ENCODE measurements at regions not wholly inside any gene's neighbourhood (a gene's known extent, or its start where the extent isn't known, plus 50 kb on each side); places are given as distances from the start of the nearest gene placed in this dataset.

GRCh38 chrX:100479329-100479728, 69.3 kb upstream of the PCDH19 start:
- H3K4me3 ChIP-seq: no peak overlapping the region
- no peaks in the 10 kb centered on the region for H3K27me3 ChIP-seq
- no peaks in the 10 kb centered on the region for H3K9me3 ChIP-seq
- no peaks in the 10 kb centered on the region for H3K4me1 ChIP-seq
- no peak overlapping the region for H3K27ac ChIP-seq
- no peak for TF ChIP-seq CTCF (IDR thresholded peaks at IDR 0.05)
- TF ChIP-seq POLR2A (IDR thresholded peaks at IDR 0.05): no peak
- H3K36me3 ChIP-seq: no peaks in the 10 kb centered on the region
- no peak for DNase-seq

- Histone ChIP-seq H3K27ac (no peak overlapping the region), H3K36me3 (no peaks in the 10 kb centered on the region), H3K4me1 (no peaks in the 10 kb centered on the region), H3K9me3 (no peaks in the 10 kb centered on the region), H3K27me3 (no peaks in the 10 kb centered on the region), H3K4me3 (no peak overlapping the region)
- TF ChIP-seq CTCF (IDR thresholded peaks at IDR 0.05): no peak
- no peak for TF ChIP-seq POLR2A (IDR thresholded peaks at IDR 0.05)
- no peak for DNase-seq
Observed at GRCh38 chrX:100478714-100479306, 68.7 kb upstream of the PCDH19 start.

GRCh38 chrX:100477958-100478357, 67.9 kb upstream of the PCDH19 start:
- Histone ChIP-seq H3K9me3 (no peaks in the 10 kb centered on the region), H3K4me3 (no peak overlapping the region), H3K36me3 (no peaks in the 10 kb centered on the region), H3K27ac (no peak overlapping the region), H3K27me3 (no peaks in the 10 kb centered on the region), H3K4me1 (no peaks in the 10 kb centered on the region)
- no peak for DNase-seq
- no peak for TF ChIP-seq POLR2A (IDR thresholded peaks at IDR 0.05)
- no peak for TF ChIP-seq CTCF (IDR thresholded peaks at IDR 0.05)

- Histone ChIP-seq H3K27me3 (no peaks in the 10 kb centered on the region), H3K4me3 (no peak overlapping the region), H3K9me3 (no peaks in the 10 kb centered on the region), H3K27ac (no peak overlapping the region), H3K4me1 (no peaks in the 10 kb centered on the region), H3K36me3 (no peaks in the 10 kb centered on the region)
- no peak for DNase-seq
- no peak for TF ChIP-seq CTCF (IDR thresholded peaks at IDR 0.05)
- TF ChIP-seq POLR2A (IDR thresholded peaks at IDR 0.05): no peak
Observed at GRCh38 chrX:100477467-100477866, 67.4 kb upstream of the PCDH19 start.

Measured in Peyer's patch (tissue), 4 donors.